ENCODE measurements at regions not wholly inside any gene's neighbourhood (a gene's known extent, or its start where the extent isn't known, plus 50 kb on each side); places are given as distances from the start of the nearest gene placed in this dataset.

- no peak for TF ChIP-seq CTCF (conservative IDR thresholded peaks at IDR 0.05 in 1 of 2, IDR thresholded peaks at IDR 0.05 in 1 of 2; ENCODE audit: low read depth in 1 of 2, low read length in 2 of 2)
- TF ChIP-seq EZH2 (IDR thresholded peaks at IDR 0.05; ENCODE audit: low read length, missing control alignments) = no peak
- Histone ChIP-seq H3K9ac (ENCODE audit: insufficient read depth, low read length) (no peak overlapping the region), H3K9me3 (ENCODE audit: control insufficient read depth, insufficient read depth, low read depth, low read length) (no peaks in the 10 kb centered on the region), H3K79me2 (ENCODE audit: control insufficient read depth, insufficient read depth, low read length) (no peaks in the 10 kb centered on the region), H3K27me3 (ENCODE audit: control insufficient read depth, insufficient read depth, low read length) (no peaks in the 10 kb centered on the region), H3K4me3 (replicated peaks in 1 of 4; ENCODE audit: control extremely low read depth in 1 of 4, insufficient read depth in 1 of 4, low read depth in 3 of 4, low read length in 4 of 4) (no peak overlapping the region), H2AFZ (ENCODE audit: low read length) (no peak overlapping the region), H3K36me3 (ENCODE audit: control insufficient read depth, insufficient read depth, low read length) (no peaks in the 10 kb centered on the region), H4K20me1 (ENCODE audit: control insufficient read depth, extremely low read depth, insufficient read depth, low read length) (no peaks in the 10 kb centered on the region), H3K27ac (ENCODE audit: insufficient read depth, low read length) (no peak overlapping the region), H3K4me1 (ENCODE audit: control insufficient read depth, extremely low read depth, insufficient read depth, low read length) (no peaks in the 10 kb centered on the region), H3K4me2 (ENCODE audit: extremely low read depth, insufficient read depth, low read length) (no peak overlapping the region)
- DNase-seq (ENCODE audit: low read depth in 2 of 2) = no peak
Measured at GRCh38 chr2:150293771-150294170, 193.7 kb downstream of the RND3 start.

- no peak for TF ChIP-seq CTCF (conservative IDR thresholded peaks at IDR 0.05 in 1 of 2, IDR thresholded peaks at IDR 0.05 in 1 of 2; ENCODE audit: low read depth in 1 of 2, low read length in 2 of 2)
- TF ChIP-seq EZH2 (IDR thresholded peaks at IDR 0.05; ENCODE audit: low read length, missing control alignments) = no peak
- H3K36me3 ChIP-seq (ENCODE audit: control insufficient read depth, insufficient read depth, low read length) = no peaks in the 10 kb centered on the region
Measured at GRCh38 chr2:150292807-150293206, 194.7 kb downstream of the RND3 start.

GRCh38 chr2:150292192-150292591 lies 195.3 kb downstream of the RND3 start:
- Histone ChIP-seq H3K9ac (ENCODE audit: insufficient read depth, low read length) (no peak overlapping the region), H3K4me2 (ENCODE audit: extremely low read depth, insufficient read depth, low read length) (no peak overlapping the region), H3K4me3 (replicated peaks in 1 of 4; ENCODE audit: control extremely low read depth in 1 of 4, insufficient read depth in 1 of 4, low read depth in 3 of 4, low read length in 4 of 4) (no peak overlapping the region), H3K27ac (ENCODE audit: insufficient read depth, low read length) (no peak overlapping the region), H3K79me2 (ENCODE audit: control insufficient read depth, insufficient read depth, low read length) (no peaks in the 10 kb centered on the region), H3K27me3 (ENCODE audit: control insufficient read depth, insufficient read depth, low read length) (no peaks in the 10 kb centered on the region), H3K4me1 (ENCODE audit: control insufficient read depth, extremely low read depth, insufficient read depth, low read length) (no peaks in the 10 kb centered on the region), H2AFZ (ENCODE audit: low read length) (no peak overlapping the region), H3K36me3 (ENCODE audit: control insufficient read depth, insufficient read depth, low read length) (no peaks in the 10 kb centered on the region), H4K20me1 (ENCODE audit: control insufficient read depth, extremely low read depth, insufficient read depth, low read length) (no peaks in the 10 kb centered on the region), H3K9me3 (ENCODE audit: control insufficient read depth, insufficient read depth, low read depth, low read length) (no peaks in the 10 kb centered on the region)
- TF ChIP-seq CTCF (conservative IDR thresholded peaks at IDR 0.05 in 1 of 2, IDR thresholded peaks at IDR 0.05 in 1 of 2; ENCODE audit: low read depth in 1 of 2, low read length in 2 of 2) (no peak), EZH2 (IDR thresholded peaks at IDR 0.05; ENCODE audit: low read length, missing control alignments) (no peak)
- DNase-seq (ENCODE audit: low read depth in 2 of 2) = no peak

More at GRCh38 chr2:150292807-150293206, 194.7 kb downstream of the RND3 start:
- no peaks in the 10 kb centered on the region for H3K79me2 ChIP-seq (ENCODE audit: control insufficient read depth, insufficient read depth, low read length)
- no peak overlapping the region for H3K4me2 ChIP-seq (ENCODE audit: extremely low read depth, insufficient read depth, low read length)
- H3K9me3 ChIP-seq (ENCODE audit: control insufficient read depth, insufficient read depth, low read depth, low read length) = no peaks in the 10 kb centered on the region
- no peak overlapping the region for H2AFZ ChIP-seq (ENCODE audit: low read length)
- H3K27me3 ChIP-seq (ENCODE audit: control insufficient read depth, insufficient read depth, low read length) = no peaks in the 10 kb centered on the region
- H3K4me3 ChIP-seq (replicated peaks in 1 of 4; ENCODE audit: control extremely low read depth in 1 of 4, insufficient read depth in 1 of 4, low read depth in 3 of 4, low read length in 4 of 4) = no peak overlapping the region
- no peak overlapping the region for H3K9ac ChIP-seq (ENCODE audit: insufficient read depth, low read length)
- H3K27ac ChIP-seq (ENCODE audit: insufficient read depth, low read length) = no peak overlapping the region
- H3K4me1 ChIP-seq (ENCODE audit: control insufficient read depth, extremely low read depth, insufficient read depth, low read length) = no peaks in the 10 kb centered on the region
- DNase-seq (ENCODE audit: low read depth in 2 of 2) = peak in 1 of 2 donors; percentile 44
- H4K20me1 ChIP-seq (ENCODE audit: control insufficient read depth, extremely low read depth, insufficient read depth, low read length) = no peaks in the 10 kb centered on the region

All from fibroblast of lung (primary cell).